Lower leg skin (tissue), 4 donors: ENCODE measurements at regions not wholly inside any gene's neighbourhood (a gene's known extent, or its start where the extent isn't known, plus 50 kb on each side); places are given as distances from the start of the nearest gene placed in this dataset.

Source experiments
- DNase-seq, 2 donors: peaks; one replicate each; pipeline ENCODE4 v3.0.0-alpha.2; 2019; ENCODE audit warnings: low spot score in 2 of 2
- H3K4me3 ChIP-seq: fragments of 200-600 bp; sonication (generic); 2 replicates; pipeline ENCODE4 v1.5.1; 2017; ENCODE audit warnings: mild to moderate bottlenecking, low read depth; ENCODE audit not compliant: poor library complexity, severe bottlenecking
- POLR2A ChIP-seq, 2 donors: fragments of 450-650 bp; IDR thresholded peaks; one replicate each; pipeline ENCODE4 v1.6.1; 2016 to 2017; ENCODE audit warnings: antibody characterized with exemption in 2 of 2, mild to moderate bottlenecking in 1 of 2, moderate library complexity in 1 of 2
- WGBS, 2 donors: methylation state at CpG; one replicate each; pipeline ENCODE4 v1.1.5; 2018; 5-methylcytosine and 5-hydroxymethylcytosine counted together
- intact Hi-C: fragments of 100-400 bp; cut with DNase I; formaldehyde crosslinking; loops from one replicate; pipeline ENCODE4 v1.15.0; 2023; ENCODE audit warnings: low total_unique reads
- TF ChIP-seq, protein P1 (sequence below), 3 donors: fragments of 450-650 bp; IDR thresholded peaks; one replicate each; pipeline ENCODE4 v1.5.1; 2016; ENCODE audit warnings: antibody characterized with exemption in 3 of 3, mild to moderate bottlenecking in 3 of 3, moderate library complexity in 2 of 3

DNA sequence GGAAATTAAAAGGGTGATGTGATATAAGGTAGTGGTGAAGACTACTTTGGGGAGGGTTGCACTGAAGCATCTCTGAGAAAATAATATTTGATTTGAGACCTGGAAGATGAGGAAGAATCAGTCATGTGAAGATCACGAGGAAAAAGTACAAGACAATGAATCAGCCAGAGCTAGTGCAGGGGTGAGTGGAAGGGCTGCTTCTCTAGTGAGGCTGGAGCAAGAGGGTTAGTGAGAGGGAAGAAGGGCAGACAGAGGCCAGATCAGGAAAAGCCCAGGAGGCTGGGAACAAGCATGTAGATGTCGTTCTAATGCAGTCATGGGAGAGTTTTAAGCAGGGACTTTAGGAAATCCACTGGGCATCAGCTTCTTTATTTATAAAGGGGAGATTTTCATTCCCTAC lies 504.2 kb upstream of the SALL1 start:
- TF ChIP-seq POLR2A (IDR thresholded peaks at IDR 0.05): no peak
- TF ChIP-seq, protein P1, sequence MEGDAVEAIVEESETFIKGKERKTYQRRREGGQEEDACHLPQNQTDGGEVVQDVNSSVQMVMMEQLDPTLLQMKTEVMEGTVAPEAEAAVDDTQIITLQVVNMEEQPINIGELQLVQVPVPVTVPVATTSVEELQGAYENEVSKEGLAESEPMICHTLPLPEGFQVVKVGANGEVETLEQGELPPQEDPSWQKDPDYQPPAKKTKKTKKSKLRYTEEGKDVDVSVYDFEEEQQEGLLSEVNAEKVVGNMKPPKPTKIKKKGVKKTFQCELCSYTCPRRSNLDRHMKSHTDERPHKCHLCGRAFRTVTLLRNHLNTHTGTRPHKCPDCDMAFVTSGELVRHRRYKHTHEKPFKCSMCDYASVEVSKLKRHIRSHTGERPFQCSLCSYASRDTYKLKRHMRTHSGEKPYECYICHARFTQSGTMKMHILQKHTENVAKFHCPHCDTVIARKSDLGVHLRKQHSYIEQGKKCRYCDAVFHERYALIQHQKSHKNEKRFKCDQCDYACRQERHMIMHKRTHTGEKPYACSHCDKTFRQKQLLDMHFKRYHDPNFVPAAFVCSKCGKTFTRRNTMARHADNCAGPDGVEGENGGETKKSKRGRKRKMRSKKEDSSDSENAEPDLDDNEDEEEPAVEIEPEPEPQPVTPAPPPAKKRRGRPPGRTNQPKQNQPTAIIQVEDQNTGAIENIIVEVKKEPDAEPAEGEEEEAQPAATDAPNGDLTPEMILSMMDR (IDR thresholded peaks at IDR 0.05): no peak
- no peak for DNase-seq
- WGBS, 2 donors: 56 to 57% methylated on average over 2 of the region's 2 CpGs
- intact Hi-C loops: no loop called here
- no peak overlapping the region for H3K4me3 ChIP-seq

DNA sequence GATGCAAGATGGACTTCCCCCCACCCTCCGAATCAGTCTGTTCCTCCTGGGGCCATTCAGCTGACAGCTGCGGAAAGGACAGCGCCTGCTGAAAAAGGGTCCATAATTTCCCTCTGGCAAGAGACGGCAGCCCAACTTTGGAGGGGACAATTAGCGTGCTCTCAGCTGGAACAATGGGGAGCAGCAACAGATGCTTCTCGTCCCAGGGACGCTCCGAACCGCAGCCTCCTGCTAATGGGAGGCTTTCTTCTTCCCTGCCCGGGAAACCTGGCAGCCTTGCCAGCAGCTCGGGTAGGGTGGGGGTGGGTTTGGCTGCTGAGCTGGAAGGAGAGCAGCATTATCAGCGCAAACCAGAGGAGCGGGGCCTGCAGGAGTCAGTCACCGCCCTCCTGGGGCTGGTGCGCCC lies 500.0 kb upstream of the SALL1 start:
- no peak overlapping the region for H3K4me3 ChIP-seq
- no peak for DNase-seq
- 18 to 22% methylated on average over 14 of the region's 15 CpGs for WGBS, 2 donors
- intact Hi-C loops: no loop called here
- TF ChIP-seq, protein P1 (IDR thresholded peaks at IDR 0.05): no peak
- TF ChIP-seq POLR2A (IDR thresholded peaks at IDR 0.05): no peak

DNA sequence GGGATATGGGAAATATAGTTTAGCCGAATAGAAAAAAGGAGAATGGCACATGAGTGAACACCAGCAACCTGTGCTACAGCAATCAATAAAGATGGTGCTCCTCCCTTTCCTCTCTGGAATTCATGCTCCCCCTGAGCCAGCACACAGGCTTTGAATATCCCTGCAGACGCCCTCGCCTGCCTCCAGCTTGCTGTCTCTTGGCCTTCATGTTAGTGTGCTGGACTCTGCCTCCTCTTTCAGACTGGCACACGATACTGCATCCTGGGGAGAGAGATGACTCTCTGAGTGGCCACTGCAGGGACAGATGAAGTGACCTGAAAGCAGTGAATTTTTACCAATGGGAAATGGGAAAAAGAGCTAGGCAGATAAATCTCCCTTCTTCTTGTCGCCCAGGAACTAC lies 498.6 kb upstream of the SALL1 start:
- no peak for DNase-seq
- 70 to 80% methylated on average over 5 of the region's 5 CpGs for WGBS, 2 donors
- H3K4me3 ChIP-seq: no peak overlapping the region
- intact Hi-C loops: no loop called here
- TF ChIP-seq POLR2A (IDR thresholded peaks at IDR 0.05): no peak
- TF ChIP-seq, protein P1 (IDR thresholded peaks at IDR 0.05): no peak

DNA sequence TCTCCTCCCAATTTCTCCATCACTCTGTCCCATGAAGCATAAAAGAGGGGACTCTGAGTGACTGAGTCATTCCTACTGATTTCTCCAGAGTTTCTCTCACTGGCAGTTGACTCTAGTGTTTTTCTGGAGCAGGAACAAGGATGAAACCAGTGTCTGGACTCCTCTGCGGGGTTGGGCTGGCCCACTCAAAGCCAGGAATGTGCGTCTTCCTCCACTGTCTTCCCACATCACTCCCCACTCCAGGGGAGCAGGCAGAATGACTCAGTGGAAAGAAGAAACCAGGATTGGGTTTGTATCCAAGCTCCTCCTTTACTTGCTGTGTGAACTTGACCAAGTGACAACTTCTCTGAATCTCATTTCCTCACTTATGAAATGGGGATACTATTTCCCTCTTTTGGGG lies 497.5 kb upstream of the SALL1 start:
- DNase-seq: no peak
- H3K4me3 ChIP-seq: no peak overlapping the region
- WGBS, 2 donors: 72 to 82% methylated on average over 2 of the region's 2 CpGs
- intact Hi-C loops: no loop called here
- TF ChIP-seq, protein P1 (IDR thresholded peaks at IDR 0.05): no peak
- no peak for TF ChIP-seq POLR2A (IDR thresholded peaks at IDR 0.05)

DNA sequence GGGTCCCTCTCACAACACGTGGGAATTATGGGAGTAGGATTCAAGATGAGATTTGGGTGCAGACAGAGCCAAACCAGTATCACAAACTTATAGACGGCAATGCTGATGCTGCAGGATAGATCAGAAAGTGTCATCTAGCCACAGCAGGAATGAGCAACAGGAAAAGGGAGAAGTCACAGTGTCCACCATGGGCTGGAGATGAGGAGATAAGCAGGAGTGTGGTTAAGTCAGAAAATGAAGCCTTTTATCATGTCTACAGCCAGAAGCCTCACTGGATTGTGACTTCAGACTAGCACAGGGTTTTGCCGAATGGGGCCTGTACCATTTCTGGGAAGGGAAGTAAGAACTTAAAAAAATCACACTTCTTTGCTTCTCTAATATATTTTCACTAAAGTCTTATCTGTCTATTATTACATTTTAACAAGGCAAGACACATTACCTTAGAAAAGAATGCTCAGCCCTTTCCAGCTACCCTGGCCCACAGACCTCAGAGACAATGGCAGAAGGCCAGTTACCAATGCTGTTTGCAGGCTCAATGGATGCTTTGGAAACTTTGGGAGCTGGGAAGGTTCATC lies 490.2 kb upstream of the SALL1 start:
- H3K4me3 ChIP-seq: no peak overlapping the region
- 79 to 91% methylated on average over 3 of the region's 3 CpGs for WGBS, 2 donors
- no peak for TF ChIP-seq POLR2A (IDR thresholded peaks at IDR 0.05)
- TF ChIP-seq, protein P1 (IDR thresholded peaks at IDR 0.05): no peak
- DNase-seq: no peak
- intact Hi-C loops: no loop called here

DNA sequence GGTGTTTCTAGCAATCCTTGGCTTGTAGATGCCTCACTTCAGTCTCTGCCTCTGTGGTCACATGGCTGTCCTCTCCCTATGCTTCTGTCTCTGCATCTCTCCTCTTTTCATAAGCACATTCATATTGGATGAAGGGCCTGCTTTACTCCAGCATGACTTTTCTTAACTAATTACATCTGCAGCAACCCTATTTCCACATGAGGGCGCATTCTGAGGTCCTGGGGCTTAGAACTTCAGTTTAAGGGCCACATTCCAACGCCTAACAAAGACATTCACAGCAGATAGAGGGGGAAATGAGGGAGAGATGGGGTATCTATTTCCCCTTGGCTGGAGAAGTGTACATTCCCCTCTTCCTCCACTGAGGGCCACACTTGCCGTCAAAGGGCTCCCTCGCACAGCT lies 489.1 kb upstream of the SALL1 start:
- intact Hi-C loops: no loop called here

More for the DNA sequence above, 489.1 kb upstream of the SALL1 start:
- H3K4me3 ChIP-seq: no peak overlapping the region
- 78 to 79% methylated on average over 4 of the region's 4 CpGs for WGBS, 2 donors
- no peak for DNase-seq
- TF ChIP-seq POLR2A (IDR thresholded peaks at IDR 0.05): no peak
- TF ChIP-seq, protein P1 (IDR thresholded peaks at IDR 0.05): no peak
